22Rv1 (cell line): ENCODE measurements at regions not wholly inside any gene's neighbourhood (a gene's known extent, or its start where the extent isn't known, plus 50 kb on each side); places are given as distances from the start of the nearest gene placed in this dataset.

Experiments
- ZFX ChIP-seq: fragments of 450-650 bp; IDR thresholded peaks from 2 replicates; pipeline ENCODE4 v1.6.1; 2017; ENCODE audit warnings: antibody characterized with exemption, borderline replicate concordance
- TF ChIP-seq, protein P1 (sequence below): fragments of 450-650 bp; IDR thresholded peaks from 2 replicates; pipeline ENCODE4 v1.5.1; 2017; ENCODE audit warnings: mild to moderate bottlenecking

DNA sequence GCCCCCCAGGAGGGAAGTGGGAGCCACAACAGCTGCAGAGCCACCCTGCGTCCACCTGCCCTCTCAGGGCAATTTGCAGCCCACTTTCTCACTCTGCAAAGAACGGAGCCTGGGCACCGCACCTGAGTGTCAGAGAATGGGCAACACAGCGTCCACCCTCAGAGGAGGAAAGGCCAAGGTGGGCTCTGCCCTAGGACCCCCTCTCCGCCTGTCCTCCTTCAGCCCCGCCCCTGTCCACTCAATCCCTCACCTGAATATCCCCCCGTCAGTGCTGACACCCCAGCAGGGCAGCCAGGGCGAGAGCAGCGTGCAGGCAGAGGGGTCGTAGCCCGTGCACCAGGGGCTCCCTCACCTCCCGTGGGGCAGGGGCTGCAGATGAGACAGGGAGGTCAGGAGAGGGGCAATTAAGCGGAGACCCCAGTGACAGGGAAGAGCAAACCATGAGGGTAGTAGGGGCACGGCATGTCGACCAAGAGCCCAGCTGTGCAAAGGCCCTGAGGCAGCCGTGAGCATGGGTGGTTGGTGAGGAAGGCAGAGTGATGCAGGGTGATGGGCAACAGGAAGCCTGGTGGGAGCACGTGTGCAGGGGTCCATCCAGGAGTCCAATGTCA is 140.3 kb downstream of the OLFM1 start:
- TF ChIP-seq ZFX: no peak
- TF ChIP-seq, protein P1, sequence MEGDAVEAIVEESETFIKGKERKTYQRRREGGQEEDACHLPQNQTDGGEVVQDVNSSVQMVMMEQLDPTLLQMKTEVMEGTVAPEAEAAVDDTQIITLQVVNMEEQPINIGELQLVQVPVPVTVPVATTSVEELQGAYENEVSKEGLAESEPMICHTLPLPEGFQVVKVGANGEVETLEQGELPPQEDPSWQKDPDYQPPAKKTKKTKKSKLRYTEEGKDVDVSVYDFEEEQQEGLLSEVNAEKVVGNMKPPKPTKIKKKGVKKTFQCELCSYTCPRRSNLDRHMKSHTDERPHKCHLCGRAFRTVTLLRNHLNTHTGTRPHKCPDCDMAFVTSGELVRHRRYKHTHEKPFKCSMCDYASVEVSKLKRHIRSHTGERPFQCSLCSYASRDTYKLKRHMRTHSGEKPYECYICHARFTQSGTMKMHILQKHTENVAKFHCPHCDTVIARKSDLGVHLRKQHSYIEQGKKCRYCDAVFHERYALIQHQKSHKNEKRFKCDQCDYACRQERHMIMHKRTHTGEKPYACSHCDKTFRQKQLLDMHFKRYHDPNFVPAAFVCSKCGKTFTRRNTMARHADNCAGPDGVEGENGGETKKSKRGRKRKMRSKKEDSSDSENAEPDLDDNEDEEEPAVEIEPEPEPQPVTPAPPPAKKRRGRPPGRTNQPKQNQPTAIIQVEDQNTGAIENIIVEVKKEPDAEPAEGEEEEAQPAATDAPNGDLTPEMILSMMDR: no peak
